CD4-positive, alpha-beta T cell (primary cell): ENCODE measurements at regions not wholly inside any gene's neighbourhood (a gene's known extent, or its start where the extent isn't known, plus 50 kb on each side); places are given as distances from the start of the nearest gene placed in this dataset.
"Not testable (repeated sequence)": the region's sequence is repeated elsewhere in the genome, so short reads cannot be mapped to it uniquely, and the experiment has no call there.

ENCODE experiments used
- ATAC-seq: fragments of 200-7000 bp; cut with Tn5 transposase; one replicate; pipeline ENCODE4 v1.10.0; 2022; ENCODE audit warnings: mild to moderate bottlenecking; ENCODE audit not compliant: poor library complexity
- CTCF ChIA-PET: fragments of 350-600 bp; sonication (Branson Sonifier 250); formaldehyde crosslinking; loops from one replicate; lab custom pipeline; 2021; ENCODE audit warnings: antibody characterized with exemption, inconsistent platforms; lab: Charles Lee
- POLR2A ChIA-PET: fragments of 350-600 bp; sonication (Branson Sonifier 250); formaldehyde crosslinking; loops from one replicate; lab custom pipeline; 2021; ENCODE audit warnings: antibody characterized with exemption, inconsistent platforms; lab: Charles Lee
- DNase-seq, 14 experiments: peaks; one replicate each; pipeline ENCODE4 v3.0.0-alpha.2; 2013 to 2020; ENCODE audit warnings: mixed read lengths in 2 of 14
- H3K27ac ChIP-seq, 2 donors: one replicate each; pipeline versions ENCODE4 v1.5.1 to v1.7.0; 2013; ENCODE audit warnings: low read length in 2 of 2, low read depth in 1 of 2, mild to moderate bottlenecking in 1 of 2
- H3K27me3 ChIP-seq, 2 experiments: 1 replicate in 1 of 2; 2 replicates in 1 of 2; pipeline versions ENCODE4 v1.6.1 to v1.7.0; 2013; ENCODE audit warnings: low read length in 2 of 2, control low read depth in 1 of 2, mild to moderate bottlenecking in 1 of 2, moderate library complexity in 1 of 2; ENCODE audit not compliant: insufficient read depth in 2 of 2, control insufficient read depth in 1 of 2
- H3K36me3 ChIP-seq: one replicate; pipeline ENCODE4 v1.6.1; 2013; ENCODE audit warnings: low read length, control low read depth; ENCODE audit not compliant: insufficient read depth
- H3K4me1 ChIP-seq: one replicate; pipeline ENCODE4 v1.6.1; 2013; ENCODE audit warnings: low read length, control low read depth; ENCODE audit not compliant: insufficient read depth
- H3K4me3 ChIP-seq: one replicate; pipeline ENCODE4 v1.5.1; 2013; ENCODE audit warnings: mild to moderate bottlenecking, low read length, moderate library complexity
- H3K9me3 ChIP-seq, 2 experiments: 1 replicate in 1 of 2; 2 replicates in 1 of 2; pipeline versions ENCODE4 v1.6.1 to v1.7.0; 2013; ENCODE audit warnings: low read length in 2 of 2, mild to moderate bottlenecking in 2 of 2, control low read depth in 1 of 2, moderate library complexity in 1 of 2; ENCODE audit not compliant: control insufficient read depth in 1 of 2, insufficient read depth in 1 of 2
- H3K27ac Mint-ChIP-seq: one replicate; pipeline ENCODE4 v1.8.0; 2020; ENCODE audit warnings: mixed read lengths
- H3K27me3 Mint-ChIP-seq: one replicate; pipeline ENCODE4 v1.8.0; 2021; ENCODE audit warnings: mixed read lengths
- H3K36me3 Mint-ChIP-seq: one replicate; pipeline ENCODE4 v1.8.0; 2021; ENCODE audit warnings: low read depth, mixed read lengths
- H3K4me1 Mint-ChIP-seq: one replicate; pipeline ENCODE4 v1.8.0; 2021; ENCODE audit warnings: low read depth, mixed read lengths
- H3K4me3 Mint-ChIP-seq: one replicate; pipeline ENCODE4 v1.8.0; 2020; ENCODE audit warnings: mild to moderate bottlenecking, mixed read lengths
- H3K9me3 Mint-ChIP-seq: one replicate; pipeline ENCODE4 v1.8.0; 2020; ENCODE audit warnings: mixed read lengths
- intact Hi-C, 2 experiments: fragments of 100-400 bp; cut with DNase I in 1 of 2; cut with micrococcal nuclease in 1 of 2; formaldehyde crosslinking; loops; one replicate each; pipeline versions ENCODE4 v1.15.1 to v1.9.0; 2023 to 2025; cut with DNase I, micrococcal nuclease
- TF ChIP-seq, protein P1 (sequence below): fragments of 200-600 bp; IDR thresholded peaks from one replicate; pipeline ENCODE4 v1.8.0; 2022; ENCODE audit warnings: antibody characterized with exemption, mild to moderate bottlenecking

DNA sequence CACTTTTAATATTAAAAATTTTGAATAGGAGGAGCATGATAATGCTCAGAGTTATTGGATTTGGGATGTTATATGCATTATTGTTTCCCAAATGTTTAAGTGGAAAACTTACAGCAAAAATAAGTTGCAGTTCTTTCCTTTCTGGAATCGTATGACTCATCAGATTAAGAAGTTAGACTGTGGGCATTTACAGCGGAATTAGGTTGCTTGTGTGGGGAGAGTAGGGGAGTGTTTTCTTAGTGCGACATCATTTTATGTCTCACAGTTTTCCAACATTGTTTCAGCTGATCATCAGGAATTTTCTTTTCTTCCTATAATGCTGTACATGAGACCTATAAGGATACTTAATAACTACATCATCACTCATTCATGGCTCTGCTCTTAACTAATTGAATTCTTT is 1631.8 kb downstream of the CDH8 start:
- Histone ChIP-seq H3K4me3 (no peak overlapping the region), H3K27me3 (no peaks in the 10 kb centered on the region), H3K27ac (no peak overlapping the region), H3K4me1 (no peaks in the 10 kb centered on the region), H3K9me3 (peaks cover 0 to 15% of the 10 kb centered on the region in 2 experiments), H3K36me3 (no peaks in the 10 kb centered on the region)
- ATAC-seq (no peak), DNase-seq (no peak)
- Mint-ChIP-seq H3K9me3 (peaks cover 11% of the 10 kb centered on the region), H3K27me3 (no peaks in the 10 kb centered on the region), H3K4me1 (no peaks in the 10 kb centered on the region), H3K27ac (no peak overlapping the region), H3K36me3 (no peaks in the 10 kb centered on the region), H3K4me3 (no peak overlapping the region)
- TF ChIP-seq, protein P1, sequence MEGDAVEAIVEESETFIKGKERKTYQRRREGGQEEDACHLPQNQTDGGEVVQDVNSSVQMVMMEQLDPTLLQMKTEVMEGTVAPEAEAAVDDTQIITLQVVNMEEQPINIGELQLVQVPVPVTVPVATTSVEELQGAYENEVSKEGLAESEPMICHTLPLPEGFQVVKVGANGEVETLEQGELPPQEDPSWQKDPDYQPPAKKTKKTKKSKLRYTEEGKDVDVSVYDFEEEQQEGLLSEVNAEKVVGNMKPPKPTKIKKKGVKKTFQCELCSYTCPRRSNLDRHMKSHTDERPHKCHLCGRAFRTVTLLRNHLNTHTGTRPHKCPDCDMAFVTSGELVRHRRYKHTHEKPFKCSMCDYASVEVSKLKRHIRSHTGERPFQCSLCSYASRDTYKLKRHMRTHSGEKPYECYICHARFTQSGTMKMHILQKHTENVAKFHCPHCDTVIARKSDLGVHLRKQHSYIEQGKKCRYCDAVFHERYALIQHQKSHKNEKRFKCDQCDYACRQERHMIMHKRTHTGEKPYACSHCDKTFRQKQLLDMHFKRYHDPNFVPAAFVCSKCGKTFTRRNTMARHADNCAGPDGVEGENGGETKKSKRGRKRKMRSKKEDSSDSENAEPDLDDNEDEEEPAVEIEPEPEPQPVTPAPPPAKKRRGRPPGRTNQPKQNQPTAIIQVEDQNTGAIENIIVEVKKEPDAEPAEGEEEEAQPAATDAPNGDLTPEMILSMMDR = no peak
- POLR2A ChIA-PET = no interaction called here
- intact Hi-C loops = no loop called here
- CTCF ChIA-PET = no interaction called here

DNA sequence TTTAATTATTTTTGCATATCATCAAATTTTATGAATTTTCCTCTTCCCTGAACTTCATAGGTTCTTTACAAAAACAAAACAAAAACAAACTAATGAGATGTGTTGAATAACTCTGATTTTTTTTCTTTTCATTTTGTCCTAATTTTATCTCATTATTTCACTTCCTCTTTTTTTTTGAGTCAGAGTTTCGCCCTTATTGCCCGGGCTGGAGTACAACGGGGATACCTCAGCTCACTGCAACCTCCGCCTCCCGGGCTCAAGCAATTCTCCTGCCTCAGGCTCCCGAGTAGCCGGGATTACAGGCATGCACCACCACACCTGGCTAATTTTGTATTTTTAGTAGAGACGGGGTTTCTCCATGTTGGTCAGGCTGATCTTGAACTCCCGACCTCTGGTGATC is 1633.3 kb downstream of the CDH8 start:
- ATAC-seq = not testable (repeated sequence)

DNA sequence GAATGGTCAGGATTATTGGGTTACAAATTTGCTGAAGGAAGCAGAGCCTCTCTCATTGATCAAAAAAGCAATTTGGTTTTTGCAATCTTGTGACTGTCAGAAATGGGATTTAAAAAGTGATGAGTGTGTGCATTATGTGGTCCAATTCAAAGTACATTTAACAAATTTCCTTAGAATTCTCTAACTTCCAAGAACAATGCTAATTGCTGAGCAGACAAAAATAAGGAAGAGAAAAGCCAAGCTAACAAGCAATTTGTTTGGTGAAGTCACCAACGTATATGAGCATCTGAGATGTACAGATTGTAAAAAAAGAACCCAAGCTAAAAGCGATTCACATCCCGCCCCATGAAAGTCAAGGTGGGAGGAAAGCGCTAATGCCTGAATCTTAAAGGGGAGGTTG is 1643.9 kb downstream of the CDH8 start:
- Histone ChIP-seq H3K27me3 (no peaks in the 10 kb centered on the region), H3K4me1 (no peaks in the 10 kb centered on the region), H3K9me3 (peaks cover 6 to 9% of the 10 kb centered on the region in 2 experiments), H3K27ac (no peak overlapping the region), H3K4me3 (no peak overlapping the region), H3K36me3 (no peaks in the 10 kb centered on the region)
- Mint-ChIP-seq H3K36me3 (no peaks in the 10 kb centered on the region), H3K4me1 (no peaks in the 10 kb centered on the region), H3K4me3 (no peak overlapping the region), H3K9me3 (peaks cover 10% of the 10 kb centered on the region), H3K27me3 (no peaks in the 10 kb centered on the region), H3K27ac (no peak overlapping the region)
- POLR2A ChIA-PET = no interaction called here
- CTCF ChIA-PET = no interaction called here
- TF ChIP-seq, protein P1 = no peak
- intact Hi-C loops = no loop called here
- DNase-seq (no peak), ATAC-seq (no peak)

More for the DNA sequence above, 1633.3 kb downstream of the CDH8 start:
- H3K4me3 ChIP-seq, H3K27me3 Mint-ChIP-seq, H3K4me3 Mint-ChIP-seq, H3K4me1 Mint-ChIP-seq, POLR2A ChIA-PET, H3K9me3 Mint-ChIP-seq, H3K27ac ChIP-seq, H3K36me3 ChIP-seq, intact Hi-C loops, H3K36me3 Mint-ChIP-seq, DNase-seq, H3K4me1 ChIP-seq, H3K27ac Mint-ChIP-seq, H3K27me3 ChIP-seq, CTCF ChIA-PET: not testable (repeated sequence)
- peaks cover 0 to 13% of the 10 kb centered on the region in 2 experiments for H3K9me3 ChIP-seq

DNA sequence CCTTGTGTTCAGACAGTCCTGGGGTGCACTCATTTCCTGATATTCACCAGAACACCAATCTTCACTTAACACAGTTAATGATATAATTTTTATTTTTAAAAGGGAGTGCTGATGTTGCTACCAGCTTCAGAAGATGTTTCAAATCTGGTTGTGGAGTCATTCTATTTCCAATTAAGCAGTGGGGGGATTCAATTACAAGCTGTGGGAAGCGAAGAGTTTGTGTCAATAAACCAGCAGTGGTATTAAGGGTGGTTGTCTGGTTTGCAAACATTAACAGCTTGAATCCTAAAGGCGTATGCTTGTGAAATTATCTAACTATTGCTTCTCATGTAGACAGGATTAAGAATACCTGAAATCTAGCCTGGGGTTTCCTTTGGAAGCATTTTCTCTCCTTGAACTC is 1637.5 kb upstream of the GOT2 start:
- H3K9me3 Mint-ChIP-seq = peaks cover 16% of the 10 kb centered on the region
- ChIA-PET POLR2A (no interaction called here), CTCF (no interaction called here)
- H3K4me1 Mint-ChIP-seq = no peaks in the 10 kb centered on the region
- no peak for ATAC-seq
- DNase-seq = no peak
- H3K4me3 Mint-ChIP-seq = no peak overlapping the region
- no peaks in the 10 kb centered on the region for H3K27me3 ChIP-seq
- no peak overlapping the region for H3K27ac ChIP-seq
- no peak overlapping the region for H3K27ac Mint-ChIP-seq
- peaks cover 4 to 7% of the 10 kb centered on the region in 2 experiments for H3K9me3 ChIP-seq
- no peak overlapping the region for H3K4me3 ChIP-seq
- no peaks in the 10 kb centered on the region for H3K27me3 Mint-ChIP-seq
- no peaks in the 10 kb centered on the region for H3K36me3 ChIP-seq
- intact Hi-C loops = no loop called here
- no peaks in the 10 kb centered on the region for H3K4me1 ChIP-seq
- no peaks in the 10 kb centered on the region for H3K36me3 Mint-ChIP-seq
- TF ChIP-seq, protein P1 = no peak
